SK-N-MC (cell line): ENCODE measurements at regions not wholly inside any gene's neighbourhood (a gene's known extent, or its start where the extent isn't known, plus 50 kb on each side); places are given as distances from the start of the nearest gene placed in this dataset.
"Not testable (repeated sequence)": the region's sequence is repeated elsewhere in the genome, so short reads cannot be mapped to it uniquely, and the experiment has no call there.

ENCODE experiments used
- EZH2 ChIP-seq: fragments of 200-600 bp; sonication (generic); IDR thresholded peaks from one replicate; pipeline ENCODE4 v1.6.1; 2017; ENCODE audit warnings: antibody characterized with exemption
- POLR2AphosphoS5 ChIP-seq: IDR thresholded peaks from 2 replicates; pipeline ENCODE4 v1.6.1; 2012; ENCODE audit warnings: mild to moderate bottlenecking, low read depth, low read length, borderline replicate concordance

- not testable (repeated sequence) for TF ChIP-seq EZH2, POLR2AphosphoS5
Measured at GRCh38 chr10:37480596-37480995, 355.2 kb downstream of the ANKRD30A start.
